ENCODE measurements at regions not wholly inside any gene's neighbourhood (a gene's known extent, or its start where the extent isn't known, plus 50 kb on each side); places are given as distances from the start of the nearest gene placed in this dataset.
"Not testable (repeated sequence)": the region's sequence is repeated elsewhere in the genome, so short reads cannot be mapped to it uniquely, and the experiment has no call there.

DNA sequence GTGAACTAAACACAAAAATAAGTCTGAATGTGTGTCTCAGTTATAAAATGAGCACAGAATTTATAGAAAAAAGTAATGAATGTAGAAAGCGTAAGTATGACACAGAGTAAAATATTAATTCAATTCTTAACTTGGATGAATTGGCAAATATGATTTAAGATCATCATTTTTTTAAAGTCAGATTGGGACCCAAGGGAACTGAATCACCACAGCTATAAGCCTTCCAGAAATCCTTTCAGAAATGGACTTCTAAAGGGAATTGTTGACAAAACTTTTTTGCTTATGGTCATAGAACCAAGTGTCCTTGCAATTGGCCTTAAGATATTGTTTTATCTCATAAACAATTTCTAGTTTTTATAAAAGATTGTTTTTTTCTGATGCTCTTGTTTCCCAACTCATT lies 495.1 kb upstream of the DAB2 start:
- ChIA-PET CTCF (no interaction called here), POLR2A (ENCODE audit: low non-redundant PET) (no interaction called here)
- Histone ChIP-seq H3K27ac (ENCODE audit: low read depth, low read length, poor library complexity, severe bottlenecking) (no peak overlapping the region), H3K4me3 (ENCODE audit: low read depth, low read length, poor library complexity, severe bottlenecking) (no peak overlapping the region), H3K4me1 (ENCODE audit: insufficient read depth, low read length, poor library complexity, severe bottlenecking) (no peaks in the 10 kb centered on the region), H3K9me3 (ENCODE audit: low read depth, low read length, poor library complexity, severe bottlenecking) (no peaks in the 10 kb centered on the region), H3K36me3 (ENCODE audit: insufficient read depth, low read length, poor library complexity, severe bottlenecking) (no peaks in the 10 kb centered on the region), H3K27me3 (replicated peaks; ENCODE audit: insufficient read depth, low read depth, low read length, poor library complexity) (no peaks in the 10 kb centered on the region)
- TF ChIP-seq, protein P1, sequence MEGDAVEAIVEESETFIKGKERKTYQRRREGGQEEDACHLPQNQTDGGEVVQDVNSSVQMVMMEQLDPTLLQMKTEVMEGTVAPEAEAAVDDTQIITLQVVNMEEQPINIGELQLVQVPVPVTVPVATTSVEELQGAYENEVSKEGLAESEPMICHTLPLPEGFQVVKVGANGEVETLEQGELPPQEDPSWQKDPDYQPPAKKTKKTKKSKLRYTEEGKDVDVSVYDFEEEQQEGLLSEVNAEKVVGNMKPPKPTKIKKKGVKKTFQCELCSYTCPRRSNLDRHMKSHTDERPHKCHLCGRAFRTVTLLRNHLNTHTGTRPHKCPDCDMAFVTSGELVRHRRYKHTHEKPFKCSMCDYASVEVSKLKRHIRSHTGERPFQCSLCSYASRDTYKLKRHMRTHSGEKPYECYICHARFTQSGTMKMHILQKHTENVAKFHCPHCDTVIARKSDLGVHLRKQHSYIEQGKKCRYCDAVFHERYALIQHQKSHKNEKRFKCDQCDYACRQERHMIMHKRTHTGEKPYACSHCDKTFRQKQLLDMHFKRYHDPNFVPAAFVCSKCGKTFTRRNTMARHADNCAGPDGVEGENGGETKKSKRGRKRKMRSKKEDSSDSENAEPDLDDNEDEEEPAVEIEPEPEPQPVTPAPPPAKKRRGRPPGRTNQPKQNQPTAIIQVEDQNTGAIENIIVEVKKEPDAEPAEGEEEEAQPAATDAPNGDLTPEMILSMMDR (conservative IDR thresholded peaks at IDR 0.05; ENCODE audit: low read depth, low read length) = no peak
- TF ChIP-seq EZH2 (IDR thresholded peaks at IDR 0.05; ENCODE audit: borderline replicate concordance, low read depth, low read length, poor library complexity, severe bottlenecking) = no peak
- no TSS peak for BruUV-seq (replicated peaks)
- DNase-seq (ENCODE audit: low spot score) = no peak
- intact Hi-C loops (cut with micrococcal nuclease; ENCODE audit: unreplicated experiment) = no loop called here

DNA sequence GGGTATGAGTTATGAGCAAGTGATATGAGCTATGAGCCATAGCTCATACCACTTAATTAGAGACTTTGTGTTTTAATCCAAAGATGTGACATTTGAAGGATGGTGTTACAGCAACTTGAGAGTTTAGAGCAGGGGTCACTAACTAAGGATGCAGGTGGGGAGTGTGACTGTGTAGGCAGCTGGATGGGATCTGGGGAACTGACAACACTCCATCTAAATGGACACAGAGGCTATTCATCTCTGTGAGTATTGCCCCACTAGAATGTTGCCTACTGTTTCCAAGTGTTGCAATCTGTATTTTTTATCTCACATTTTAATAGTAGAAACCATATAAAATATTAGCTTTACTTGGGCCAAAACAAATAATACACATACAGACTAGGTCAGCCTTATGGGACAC lies 488.1 kb upstream of the DAB2 start:
- no peak overlapping the region for H3K4me3 ChIP-seq (ENCODE audit: low read depth, low read length, poor library complexity, severe bottlenecking)
- H3K27ac ChIP-seq (ENCODE audit: low read depth, low read length, poor library complexity, severe bottlenecking) = no peak overlapping the region
- H3K27me3 ChIP-seq (replicated peaks; ENCODE audit: insufficient read depth, low read depth, low read length, poor library complexity) = no peaks in the 10 kb centered on the region
- no peaks in the 10 kb centered on the region for H3K36me3 ChIP-seq (ENCODE audit: insufficient read depth, low read length, poor library complexity, severe bottlenecking)
- BruUV-seq (replicated peaks) = no TSS peak
- CTCF ChIA-PET = no interaction called here
- POLR2A ChIA-PET (ENCODE audit: low non-redundant PET) = no interaction called here
- intact Hi-C loops (cut with micrococcal nuclease; ENCODE audit: unreplicated experiment) = no loop called here
- no peaks in the 10 kb centered on the region for H3K4me1 ChIP-seq (ENCODE audit: insufficient read depth, low read length, poor library complexity, severe bottlenecking)
- TF ChIP-seq, protein P1 (conservative IDR thresholded peaks at IDR 0.05; ENCODE audit: low read depth, low read length) = no peak
- TF ChIP-seq EZH2 (IDR thresholded peaks at IDR 0.05; ENCODE audit: borderline replicate concordance, low read depth, low read length, poor library complexity, severe bottlenecking) = no peak
- no peak for DNase-seq (ENCODE audit: low spot score)
- H3K9me3 ChIP-seq (ENCODE audit: low read depth, low read length, poor library complexity, severe bottlenecking) = no peaks in the 10 kb centered on the region

DNA sequence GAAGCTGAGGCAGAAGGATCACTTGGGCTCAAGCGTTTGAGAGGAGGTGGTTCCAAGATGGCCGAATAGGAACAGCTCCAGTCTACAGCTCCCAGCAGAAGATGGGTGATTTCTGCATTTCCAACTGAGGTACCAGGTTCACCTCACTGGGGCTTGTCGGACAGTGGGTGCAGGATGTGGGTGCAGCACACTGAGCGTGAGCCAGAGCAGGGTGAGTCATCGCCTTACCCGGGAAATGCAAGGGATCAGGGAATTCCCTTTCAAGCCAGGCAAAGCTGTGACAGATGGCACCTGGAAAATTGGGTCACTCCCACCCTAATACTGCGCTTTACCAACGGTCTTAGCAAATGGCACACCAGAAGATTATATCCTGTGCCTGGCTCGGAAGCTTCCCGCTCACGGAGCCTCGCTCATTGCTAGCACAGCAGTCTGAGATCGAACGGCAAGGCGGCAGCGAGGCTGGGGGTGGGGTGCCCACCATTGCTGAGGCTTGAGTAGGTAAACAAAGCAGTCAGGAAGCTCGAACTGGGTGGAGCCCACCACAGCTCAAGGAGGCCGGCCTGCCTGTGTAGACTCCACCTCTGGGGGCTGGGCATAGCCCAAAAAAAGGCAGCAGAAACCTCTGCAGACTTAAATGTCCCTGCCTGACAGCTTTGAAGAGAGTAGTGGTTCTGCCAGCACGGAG lies 482.6 kb upstream of the DAB2 start:
- H3K36me3 ChIP-seq (ENCODE audit: insufficient read depth, low read length, poor library complexity, severe bottlenecking); H3K27me3 ChIP-seq (replicated peaks; ENCODE audit: insufficient read depth, low read depth, low read length, poor library complexity); BruUV-seq (replicated peaks); H3K9me3 ChIP-seq (ENCODE audit: low read depth, low read length, poor library complexity, severe bottlenecking); POLR2A ChIA-PET (ENCODE audit: low non-redundant PET); H3K27ac ChIP-seq (ENCODE audit: low read depth, low read length, poor library complexity, severe bottlenecking); intact Hi-C loops (cut with micrococcal nuclease; ENCODE audit: unreplicated experiment); DNase-seq (ENCODE audit: low spot score); H3K4me3 ChIP-seq (ENCODE audit: low read depth, low read length, poor library complexity, severe bottlenecking); CTCF ChIA-PET; H3K4me1 ChIP-seq (ENCODE audit: insufficient read depth, low read length, poor library complexity, severe bottlenecking): not testable (repeated sequence)

DNA sequence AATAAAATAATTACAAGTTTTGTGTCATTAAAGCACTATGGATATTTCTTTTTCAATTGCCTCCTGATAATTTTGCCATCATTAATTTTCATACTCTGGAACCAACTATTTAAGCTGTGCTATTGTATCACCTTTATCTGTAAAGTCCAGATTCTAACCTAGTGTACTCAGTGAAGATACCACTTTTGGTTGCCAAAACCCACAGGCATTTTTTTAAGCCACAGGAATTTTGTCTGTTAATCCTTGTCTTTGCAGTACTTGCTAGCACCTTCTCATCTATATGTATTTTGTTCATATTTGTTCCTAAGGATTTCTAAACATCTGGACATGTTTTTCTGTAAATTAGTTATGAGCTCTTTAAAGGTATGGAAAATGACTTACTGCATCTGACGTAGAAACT lies 481.4 kb upstream of the DAB2 start:
- no TSS peak for BruUV-seq (replicated peaks)
- Histone ChIP-seq H3K36me3 (ENCODE audit: insufficient read depth, low read length, poor library complexity, severe bottlenecking) (no peaks in the 10 kb centered on the region), H3K4me1 (ENCODE audit: insufficient read depth, low read length, poor library complexity, severe bottlenecking) (no peaks in the 10 kb centered on the region), H3K9me3 (ENCODE audit: low read depth, low read length, poor library complexity, severe bottlenecking) (no peaks in the 10 kb centered on the region), H3K27me3 (replicated peaks; ENCODE audit: insufficient read depth, low read depth, low read length, poor library complexity) (no peaks in the 10 kb centered on the region), H3K27ac (ENCODE audit: low read depth, low read length, poor library complexity, severe bottlenecking) (no peak overlapping the region), H3K4me3 (ENCODE audit: low read depth, low read length, poor library complexity, severe bottlenecking) (no peak overlapping the region)
- TF ChIP-seq, protein P1 (conservative IDR thresholded peaks at IDR 0.05; ENCODE audit: low read depth, low read length) = no peak
- no peak for TF ChIP-seq EZH2 (IDR thresholded peaks at IDR 0.05; ENCODE audit: borderline replicate concordance, low read depth, low read length, poor library complexity, severe bottlenecking)
- CTCF ChIA-PET = no interaction called here
- no peak for DNase-seq (ENCODE audit: low spot score)
- intact Hi-C loops (cut with micrococcal nuclease; ENCODE audit: unreplicated experiment) = no loop called here
- POLR2A ChIA-PET (ENCODE audit: low non-redundant PET) = no interaction called here

All from A673 (cell line).